Liver (tissue), 8 donors: ENCODE measurements at regions not wholly inside any gene's neighbourhood (a gene's known extent, or its start where the extent isn't known, plus 50 kb on each side); places are given as distances from the start of the nearest gene placed in this dataset.
A peak's percentile ranks its signal among the peaks of the same experiment; 100 is the strongest.

Source experiments
- DNase-seq: peaks from one replicate; pipeline ENCODE4 v3.0.0-alpha.2; 2017; ENCODE audit warnings: low spot score
- H3K27ac ChIP-seq, 2 donors: one replicate each; pipeline ENCODE4 v1.7.0; 2013; ENCODE audit warnings: inconsistent platforms in 2 of 2, low read length in 2 of 2, control low read depth in 1 of 2, low read depth in 1 of 2, mild to moderate bottlenecking in 1 of 2
- H3K27me3 ChIP-seq, 4 donors: one replicate each; pipeline versions ENCODE4 v1.6.1 to v1.7.0; 2013; ENCODE audit warnings: low read length in 3 of 4, inconsistent platforms in 1 of 4, mild to moderate bottlenecking in 1 of 4, moderate library complexity in 1 of 4; ENCODE audit not compliant: control insufficient read depth in 4 of 4, insufficient read depth in 4 of 4
- H3K36me3 ChIP-seq, 4 donors: one replicate each; pipeline versions ENCODE4 v1.6.1 to v1.7.0; 2013; ENCODE audit warnings: low read length in 3 of 4, mild to moderate bottlenecking in 3 of 4, low read depth in 1 of 4, moderate library complexity in 1 of 4; ENCODE audit not compliant: control insufficient read depth in 4 of 4, insufficient read depth in 3 of 4
- H3K4me1 ChIP-seq, 4 donors: one replicate each; pipeline versions ENCODE4 v1.6.1 to v1.7.0; 2013; ENCODE audit warnings: low read length in 3 of 4, mild to moderate bottlenecking in 3 of 4, moderate library complexity in 1 of 4; ENCODE audit not compliant: control insufficient read depth in 4 of 4, insufficient read depth in 4 of 4
- H3K4me3 ChIP-seq, 3 donors: one replicate each; pipeline versions ENCODE4 v1.6.1 to v1.7.0; 2013; ENCODE audit warnings: low read length in 3 of 3, control low read depth in 1 of 3, low read depth in 1 of 3, mild to moderate bottlenecking in 1 of 3
- H3K9ac ChIP-seq, 2 donors: one replicate each; pipeline ENCODE4 v1.7.0; 2013; ENCODE audit warnings: low read length in 2 of 2, mild to moderate bottlenecking in 2 of 2, moderate library complexity in 2 of 2, control low read depth in 1 of 2, low read depth in 1 of 2
- H3K9me3 ChIP-seq, 4 donors: one replicate each; pipeline versions ENCODE4 v1.6.1 to v1.7.0; 2013; ENCODE audit warnings: low read length in 3 of 4; ENCODE audit not compliant: control insufficient read depth in 4 of 4
- EGR1 ChIP-seq, 2 donors: IDR thresholded peaks; 2 replicates each; pipeline ENCODE4 v1.6.1; 2016 to 2018; ENCODE audit warnings: antibody characterized with exemption in 2 of 2, low read depth in 2 of 2
- FOXA1 ChIP-seq: IDR thresholded peaks from 2 replicates; pipeline ENCODE4 v1.6.1; 2016; ENCODE audit warnings: antibody characterized with exemption
- FOXA2 ChIP-seq: IDR thresholded peaks from 2 replicates; pipeline ENCODE4 v1.6.1; 2016; ENCODE audit warnings: antibody characterized with exemption
- GABPA ChIP-seq, 2 donors: IDR thresholded peaks in 1 of 2; conservative IDR thresholded peaks in 1 of 2; 2 replicates each; pipeline ENCODE4 v1.6.1; 2016; ENCODE audit warnings: antibody characterized with exemption in 2 of 2, mild to moderate bottlenecking in 1 of 2, moderate library complexity in 1 of 2
- HNF4A ChIP-seq, 2 donors: conservative IDR thresholded peaks; 2 replicates each; pipeline ENCODE4 v1.6.1; 2016; ENCODE audit warnings: antibody characterized with exemption in 2 of 2, mild to moderate bottlenecking in 2 of 2
- HNF4G ChIP-seq: IDR thresholded peaks from 2 replicates; pipeline ENCODE4 v1.6.1; 2016; ENCODE audit warnings: antibody characterized with exemption
- JUND ChIP-seq, 2 donors: IDR thresholded peaks; 2 replicates each; pipeline ENCODE4 v1.6.1; 2016; ENCODE audit warnings: antibody characterized with exemption in 2 of 2
- NR2F2 ChIP-seq: IDR thresholded peaks from 2 replicates; pipeline ENCODE4 v1.6.1; 2016; ENCODE audit warnings: antibody characterized with exemption
- RAD21 ChIP-seq, 2 donors: IDR thresholded peaks; 2 replicates each; pipeline ENCODE4 v1.6.1; 2016; ENCODE audit warnings: antibody characterized with exemption in 2 of 2, mild to moderate bottlenecking in 2 of 2
- RXRA ChIP-seq, 2 donors: IDR thresholded peaks; 2 replicates each; pipeline ENCODE4 v1.6.1; 2017 to 2018; ENCODE audit warnings: antibody characterized with exemption in 2 of 2, mild to moderate bottlenecking in 1 of 2
- SP1 ChIP-seq: IDR thresholded peaks from 2 replicates; pipeline ENCODE4 v1.6.1; 2018; ENCODE audit warnings: antibody characterized with exemption, mild to moderate bottlenecking
- TAF1 ChIP-seq: conservative IDR thresholded peaks from 2 replicates; pipeline ENCODE4 v1.6.1; 2016; ENCODE audit warnings: antibody characterized with exemption, mild to moderate bottlenecking
- YY1 ChIP-seq: IDR thresholded peaks from 2 replicates; pipeline ENCODE4 v1.6.1; 2016; ENCODE audit warnings: antibody characterized with exemption, mild to moderate bottlenecking
- WGBS: extraction: QIAGEN DNeasy Blood & Tissue Kit; methylation state at CpG from one replicate; pipeline ENCODE4 v1.1.7; 2013; 5-methylcytosine and 5-hydroxymethylcytosine counted together
- TF ChIP-seq, protein P1 (sequence below): IDR thresholded peaks from 2 replicates; pipeline ENCODE4 v1.6.1; 2016; ENCODE audit warnings: antibody characterized with exemption
- TF ChIP-seq, protein P2 (sequence below): IDR thresholded peaks from 2 replicates; pipeline ENCODE4 v1.6.1; 2016; ENCODE audit warnings: antibody characterized with exemption
- TF ChIP-seq, protein P3 (sequence below): fragments of 150-350 bp; IDR thresholded peaks from 2 replicates; pipeline ENCODE4 v1.5.1; 2017; ENCODE audit warnings: improper control_type of control experiment, low read depth, low read length; ENCODE audit not compliant: missing input control
- TF ChIP-seq, protein P4 (sequence below): IDR thresholded peaks from 2 replicates; pipeline ENCODE4 v1.6.1; 2016; ENCODE audit warnings: antibody characterized with exemption, mild to moderate bottlenecking
- TF ChIP-seq, protein P5 (sequence below): IDR thresholded peaks from 2 replicates; pipeline ENCODE4 v1.6.1; 2016; ENCODE audit warnings: antibody characterized with exemption
- donor health status: healthy.
- donor health status: healthy.
- donor health status: healthy.
- donor health status: healthy.
- donor health status: healthy.

DNA sequence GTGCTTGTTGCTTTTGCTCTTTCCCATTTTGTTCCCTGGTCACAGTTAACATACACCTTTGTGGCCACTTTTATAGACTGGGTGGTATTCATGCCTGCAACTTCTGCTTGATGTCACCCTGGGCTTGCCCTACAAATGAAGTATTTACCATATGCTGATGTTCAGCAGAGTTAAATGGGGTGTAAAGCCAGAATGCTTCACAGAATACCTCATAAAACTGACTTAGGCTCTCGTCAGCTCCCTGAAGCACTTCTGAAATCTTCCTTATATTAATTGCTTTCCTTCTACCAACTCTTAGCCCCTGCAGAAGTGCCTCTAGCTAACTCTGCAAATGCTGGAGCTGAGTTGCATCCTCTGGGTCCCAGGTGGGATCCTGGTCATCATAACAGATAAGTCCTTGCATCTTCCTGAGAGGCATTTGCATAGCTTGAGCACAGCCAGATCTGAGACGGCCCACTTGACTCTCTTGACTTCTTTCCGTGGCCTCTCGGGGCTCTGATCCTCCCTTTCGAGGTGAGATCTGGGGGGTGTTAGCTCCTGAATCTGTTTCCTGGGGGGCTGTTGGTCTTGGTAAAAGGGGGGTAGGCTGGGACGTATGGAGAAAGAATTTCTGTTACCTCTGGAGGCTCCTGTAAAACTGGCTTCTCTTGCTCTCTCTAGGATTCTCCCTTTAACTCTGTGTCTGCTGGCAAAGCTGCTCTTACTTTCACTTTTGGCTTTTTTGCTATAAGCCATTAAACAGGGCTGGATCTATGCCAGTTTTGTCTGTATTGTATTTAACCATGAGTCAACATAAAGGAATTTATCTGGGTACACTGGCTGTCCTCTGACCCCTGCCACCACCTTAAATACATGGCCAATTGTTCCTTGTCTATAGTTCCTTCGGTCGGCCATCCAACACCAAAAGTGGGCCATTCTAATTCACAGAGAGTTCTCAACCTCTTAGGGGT, 223.0 kb upstream of the SYNCRIP start:
- no peaks in the 10 kb centered on the region for H3K27me3 ChIP-seq
- H3K4me1 ChIP-seq, result peaks cover 0 to 8% (median 2%) of the 10 kb centered on the region in 4 donors
- H3K9ac ChIP-seq, result no peak overlapping the region
- WGBS, result 33% methylated on average over 8 of the region's 8 CpGs
- no peaks in the 10 kb centered on the region for H3K9me3 ChIP-seq
- TF ChIP-seq, protein P1, sequence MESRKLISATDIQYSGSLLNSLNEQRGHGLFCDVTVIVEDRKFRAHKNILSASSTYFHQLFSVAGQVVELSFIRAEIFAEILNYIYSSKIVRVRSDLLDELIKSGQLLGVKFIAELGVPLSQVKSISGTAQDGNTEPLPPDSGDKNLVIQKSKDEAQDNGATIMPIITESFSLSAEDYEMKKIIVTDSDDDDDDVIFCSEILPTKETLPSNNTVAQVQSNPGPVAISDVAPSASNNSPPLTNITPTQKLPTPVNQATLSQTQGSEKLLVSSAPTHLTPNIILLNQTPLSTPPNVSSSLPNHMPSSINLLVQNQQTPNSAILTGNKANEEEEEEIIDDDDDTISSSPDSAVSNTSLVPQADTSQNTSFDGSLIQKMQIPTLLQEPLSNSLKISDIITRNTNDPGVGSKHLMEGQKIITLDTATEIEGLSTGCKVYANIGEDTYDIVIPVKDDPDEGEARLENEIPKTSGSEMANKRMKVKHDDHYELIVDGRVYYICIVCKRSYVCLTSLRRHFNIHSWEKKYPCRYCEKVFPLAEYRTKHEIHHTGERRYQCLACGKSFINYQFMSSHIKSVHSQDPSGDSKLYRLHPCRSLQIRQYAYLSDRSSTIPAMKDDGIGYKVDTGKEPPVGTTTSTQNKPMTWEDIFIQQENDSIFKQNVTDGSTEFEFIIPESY, result no peak
- TF ChIP-seq, protein P2, sequence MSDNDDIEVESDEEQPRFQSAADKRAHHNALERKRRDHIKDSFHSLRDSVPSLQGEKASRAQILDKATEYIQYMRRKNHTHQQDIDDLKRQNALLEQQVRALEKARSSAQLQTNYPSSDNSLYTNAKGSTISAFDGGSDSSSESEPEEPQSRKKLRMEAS, result no peak
- no peak for TF ChIP-seq HNF4A (conservative IDR thresholded peaks at IDR 0.05)
- TF ChIP-seq TAF1, result no peak
- TF ChIP-seq NR2F2, result no peak
- no peak for TF ChIP-seq SP1
- no peak overlapping the region for H3K27ac ChIP-seq
- no peaks in the 10 kb centered on the region for H3K36me3 ChIP-seq
- H3K4me3 ChIP-seq, result peak overlapping the region in 2 of 3 donors; percentile 28 to 54
- no peak for DNase-seq

DNA sequence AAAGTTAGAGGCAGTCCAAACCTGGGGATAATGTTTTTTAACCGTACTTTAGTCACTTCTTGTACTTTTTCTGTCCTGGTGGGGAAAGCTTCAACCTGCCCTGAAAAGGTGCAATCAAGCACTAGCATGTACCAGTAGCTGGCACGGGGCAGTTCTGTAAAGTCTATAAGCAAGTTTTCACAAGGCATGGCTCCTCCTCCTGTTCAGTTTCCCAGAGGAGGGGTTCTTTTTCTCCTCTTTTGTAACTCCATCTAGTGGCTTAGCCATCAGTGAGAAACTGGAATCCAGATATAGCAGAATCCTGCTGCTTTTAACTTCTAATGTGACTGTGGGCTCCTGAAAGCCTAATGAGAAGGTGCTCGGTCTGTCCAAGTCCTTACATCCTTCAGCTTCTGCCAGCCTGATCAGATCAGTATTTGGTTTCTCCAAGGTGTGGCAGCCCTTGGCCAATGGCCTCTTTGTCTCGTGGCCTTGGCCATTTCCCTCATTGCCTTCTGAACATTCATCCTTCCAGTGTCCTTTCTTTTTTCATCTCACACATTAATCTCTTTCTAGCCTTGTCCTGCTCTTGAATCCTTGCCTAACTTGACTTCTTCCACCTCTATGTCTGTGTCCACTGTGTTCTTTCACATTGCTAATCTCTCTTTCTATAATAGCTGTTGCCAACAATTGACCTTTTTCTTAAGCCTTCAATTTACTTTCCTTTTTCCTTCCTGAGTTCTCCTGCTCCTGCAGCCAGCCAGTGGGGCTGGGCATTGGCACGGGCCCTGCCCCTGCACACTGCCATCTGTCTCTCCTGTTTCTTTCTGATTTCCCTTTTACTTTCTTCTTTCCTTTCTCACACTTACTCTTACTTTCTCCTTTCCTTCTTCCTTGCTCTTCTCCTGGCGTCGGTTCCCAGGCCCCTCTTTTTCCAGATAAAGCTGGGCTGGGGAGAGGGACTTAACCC, 222.0 kb upstream of the SYNCRIP start:
- Histone ChIP-seq H3K4me1 (peaks cover 0 to 8% (median 2%) of the 10 kb centered on the region in 4 donors), H3K27ac (no peak overlapping the region), H3K36me3 (no peaks in the 10 kb centered on the region), H3K9me3 (no peaks in the 10 kb centered on the region), H3K4me3 (no peak overlapping the region), H3K27me3 (no peaks in the 10 kb centered on the region), H3K9ac (no peak overlapping the region)
- TF ChIP-seq GABPA (IDR thresholded peaks at IDR 0.05 in 1 of 2, conservative IDR thresholded peaks at IDR 0.05 in 1 of 2), result no peak
- no peak for TF ChIP-seq RAD21 (IDR thresholded peaks at IDR 0.05)
- TF ChIP-seq JUND (IDR thresholded peaks at IDR 0.05), result no peak
- TF ChIP-seq TAF1, result no peak
- TF ChIP-seq FOXA1, result no peak
- no peak for TF ChIP-seq FOXA2
- TF ChIP-seq HNF4G, result no peak
- no peak for TF ChIP-seq EGR1 (IDR thresholded peaks at IDR 0.05; ENCODE audit: low read depth in 2 of 2)
- TF ChIP-seq, protein P3, sequence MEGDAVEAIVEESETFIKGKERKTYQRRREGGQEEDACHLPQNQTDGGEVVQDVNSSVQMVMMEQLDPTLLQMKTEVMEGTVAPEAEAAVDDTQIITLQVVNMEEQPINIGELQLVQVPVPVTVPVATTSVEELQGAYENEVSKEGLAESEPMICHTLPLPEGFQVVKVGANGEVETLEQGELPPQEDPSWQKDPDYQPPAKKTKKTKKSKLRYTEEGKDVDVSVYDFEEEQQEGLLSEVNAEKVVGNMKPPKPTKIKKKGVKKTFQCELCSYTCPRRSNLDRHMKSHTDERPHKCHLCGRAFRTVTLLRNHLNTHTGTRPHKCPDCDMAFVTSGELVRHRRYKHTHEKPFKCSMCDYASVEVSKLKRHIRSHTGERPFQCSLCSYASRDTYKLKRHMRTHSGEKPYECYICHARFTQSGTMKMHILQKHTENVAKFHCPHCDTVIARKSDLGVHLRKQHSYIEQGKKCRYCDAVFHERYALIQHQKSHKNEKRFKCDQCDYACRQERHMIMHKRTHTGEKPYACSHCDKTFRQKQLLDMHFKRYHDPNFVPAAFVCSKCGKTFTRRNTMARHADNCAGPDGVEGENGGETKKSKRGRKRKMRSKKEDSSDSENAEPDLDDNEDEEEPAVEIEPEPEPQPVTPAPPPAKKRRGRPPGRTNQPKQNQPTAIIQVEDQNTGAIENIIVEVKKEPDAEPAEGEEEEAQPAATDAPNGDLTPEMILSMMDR, result no peak
- TF ChIP-seq, protein P4, sequence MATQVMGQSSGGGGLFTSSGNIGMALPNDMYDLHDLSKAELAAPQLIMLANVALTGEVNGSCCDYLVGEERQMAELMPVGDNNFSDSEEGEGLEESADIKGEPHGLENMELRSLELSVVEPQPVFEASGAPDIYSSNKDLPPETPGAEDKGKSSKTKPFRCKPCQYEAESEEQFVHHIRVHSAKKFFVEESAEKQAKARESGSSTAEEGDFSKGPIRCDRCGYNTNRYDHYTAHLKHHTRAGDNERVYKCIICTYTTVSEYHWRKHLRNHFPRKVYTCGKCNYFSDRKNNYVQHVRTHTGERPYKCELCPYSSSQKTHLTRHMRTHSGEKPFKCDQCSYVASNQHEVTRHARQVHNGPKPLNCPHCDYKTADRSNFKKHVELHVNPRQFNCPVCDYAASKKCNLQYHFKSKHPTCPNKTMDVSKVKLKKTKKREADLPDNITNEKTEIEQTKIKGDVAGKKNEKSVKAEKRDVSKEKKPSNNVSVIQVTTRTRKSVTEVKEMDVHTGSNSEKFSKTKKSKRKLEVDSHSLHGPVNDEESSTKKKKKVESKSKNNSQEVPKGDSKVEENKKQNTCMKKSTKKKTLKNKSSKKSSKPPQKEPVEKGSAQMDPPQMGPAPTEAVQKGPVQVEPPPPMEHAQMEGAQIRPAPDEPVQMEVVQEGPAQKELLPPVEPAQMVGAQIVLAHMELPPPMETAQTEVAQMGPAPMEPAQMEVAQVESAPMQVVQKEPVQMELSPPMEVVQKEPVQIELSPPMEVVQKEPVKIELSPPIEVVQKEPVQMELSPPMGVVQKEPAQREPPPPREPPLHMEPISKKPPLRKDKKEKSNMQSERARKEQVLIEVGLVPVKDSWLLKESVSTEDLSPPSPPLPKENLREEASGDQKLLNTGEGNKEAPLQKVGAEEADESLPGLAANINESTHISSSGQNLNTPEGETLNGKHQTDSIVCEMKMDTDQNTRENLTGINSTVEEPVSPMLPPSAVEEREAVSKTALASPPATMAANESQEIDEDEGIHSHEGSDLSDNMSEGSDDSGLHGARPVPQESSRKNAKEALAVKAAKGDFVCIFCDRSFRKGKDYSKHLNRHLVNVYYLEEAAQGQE, result no peak
- no peak for TF ChIP-seq YY1
- no peak for TF ChIP-seq HNF4A (conservative IDR thresholded peaks at IDR 0.05)
- TF ChIP-seq, protein P1, result no peak
- no peak for TF ChIP-seq NR2F2
- TF ChIP-seq RXRA (IDR thresholded peaks at IDR 0.05), result no peak
- TF ChIP-seq, protein P5, sequence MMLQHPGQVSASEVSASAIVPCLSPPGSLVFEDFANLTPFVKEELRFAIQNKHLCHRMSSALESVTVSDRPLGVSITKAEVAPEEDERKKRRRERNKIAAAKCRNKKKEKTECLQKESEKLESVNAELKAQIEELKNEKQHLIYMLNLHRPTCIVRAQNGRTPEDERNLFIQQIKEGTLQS, result no peak
- TF ChIP-seq SP1, result no peak
- TF ChIP-seq, protein P2, result no peak
- 63% methylated on average over 7 of the region's 7 CpGs for WGBS
- DNase-seq, result no peak
